Liver (tissue), 8 donors: ENCODE measurements at regions not wholly inside any gene's neighbourhood (a gene's known extent, or its start where the extent isn't known, plus 50 kb on each side); places are given as distances from the start of the nearest gene placed in this dataset.

Experiments used
- DNase-seq: peaks from one replicate; pipeline ENCODE4 v3.0.0-alpha.2; 2017; ENCODE audit warnings: low spot score
- H3K27ac ChIP-seq, 2 donors: one replicate each; pipeline ENCODE4 v1.7.0; 2013; ENCODE audit warnings: inconsistent platforms in 2 of 2, low read length in 2 of 2, control low read depth in 1 of 2, low read depth in 1 of 2, mild to moderate bottlenecking in 1 of 2
- H3K27me3 ChIP-seq, 4 donors: one replicate each; pipeline versions ENCODE4 v1.6.1 to v1.7.0; 2013; ENCODE audit warnings: low read length in 3 of 4, inconsistent platforms in 1 of 4, mild to moderate bottlenecking in 1 of 4, moderate library complexity in 1 of 4; ENCODE audit not compliant: control insufficient read depth in 4 of 4, insufficient read depth in 4 of 4
- H3K36me3 ChIP-seq, 4 donors: one replicate each; pipeline versions ENCODE4 v1.6.1 to v1.7.0; 2013; ENCODE audit warnings: low read length in 3 of 4, mild to moderate bottlenecking in 3 of 4, low read depth in 1 of 4, moderate library complexity in 1 of 4; ENCODE audit not compliant: control insufficient read depth in 4 of 4, insufficient read depth in 3 of 4
- H3K4me1 ChIP-seq, 4 donors: one replicate each; pipeline versions ENCODE4 v1.6.1 to v1.7.0; 2013; ENCODE audit warnings: low read length in 3 of 4, mild to moderate bottlenecking in 3 of 4, moderate library complexity in 1 of 4; ENCODE audit not compliant: control insufficient read depth in 4 of 4, insufficient read depth in 4 of 4
- H3K4me3 ChIP-seq, 3 donors: one replicate each; pipeline versions ENCODE4 v1.6.1 to v1.7.0; 2013; ENCODE audit warnings: low read length in 3 of 3, control low read depth in 1 of 3, low read depth in 1 of 3, mild to moderate bottlenecking in 1 of 3
- H3K9ac ChIP-seq, 2 donors: one replicate each; pipeline ENCODE4 v1.7.0; 2013; ENCODE audit warnings: low read length in 2 of 2, mild to moderate bottlenecking in 2 of 2, moderate library complexity in 2 of 2, control low read depth in 1 of 2, low read depth in 1 of 2
- H3K9me3 ChIP-seq, 4 donors: one replicate each; pipeline versions ENCODE4 v1.6.1 to v1.7.0; 2013; ENCODE audit warnings: low read length in 3 of 4; ENCODE audit not compliant: control insufficient read depth in 4 of 4
- ATF3 ChIP-seq: IDR thresholded peaks from 2 replicates; pipeline ENCODE4 v1.6.1; 2016; ENCODE audit warnings: antibody characterized with exemption
- EGR1 ChIP-seq, 2 donors: IDR thresholded peaks; 2 replicates each; pipeline ENCODE4 v1.6.1; 2016 to 2018; ENCODE audit warnings: antibody characterized with exemption in 2 of 2, low read depth in 2 of 2
- FOXA1 ChIP-seq: IDR thresholded peaks from 2 replicates; pipeline ENCODE4 v1.6.1; 2016; ENCODE audit warnings: antibody characterized with exemption
- FOXA2 ChIP-seq: IDR thresholded peaks from 2 replicates; pipeline ENCODE4 v1.6.1; 2016; ENCODE audit warnings: antibody characterized with exemption
- GABPA ChIP-seq, 2 donors: IDR thresholded peaks in 1 of 2; conservative IDR thresholded peaks in 1 of 2; 2 replicates each; pipeline ENCODE4 v1.6.1; 2016; ENCODE audit warnings: antibody characterized with exemption in 2 of 2, mild to moderate bottlenecking in 1 of 2, moderate library complexity in 1 of 2
- HNF4A ChIP-seq, 2 donors: conservative IDR thresholded peaks; 2 replicates each; pipeline ENCODE4 v1.6.1; 2016; ENCODE audit warnings: antibody characterized with exemption in 2 of 2, mild to moderate bottlenecking in 2 of 2
- HNF4G ChIP-seq: IDR thresholded peaks from 2 replicates; pipeline ENCODE4 v1.6.1; 2016; ENCODE audit warnings: antibody characterized with exemption
- JUND ChIP-seq, 2 donors: IDR thresholded peaks; 2 replicates each; pipeline ENCODE4 v1.6.1; 2016; ENCODE audit warnings: antibody characterized with exemption in 2 of 2
- NR2F2 ChIP-seq: IDR thresholded peaks from 2 replicates; pipeline ENCODE4 v1.6.1; 2016; ENCODE audit warnings: antibody characterized with exemption
- RAD21 ChIP-seq, 2 donors: IDR thresholded peaks; 2 replicates each; pipeline ENCODE4 v1.6.1; 2016; ENCODE audit warnings: antibody characterized with exemption in 2 of 2, mild to moderate bottlenecking in 2 of 2
- RXRA ChIP-seq, 2 donors: IDR thresholded peaks; 2 replicates each; pipeline ENCODE4 v1.6.1; 2017 to 2018; ENCODE audit warnings: antibody characterized with exemption in 2 of 2, mild to moderate bottlenecking in 1 of 2
- SP1 ChIP-seq: IDR thresholded peaks from 2 replicates; pipeline ENCODE4 v1.6.1; 2018; ENCODE audit warnings: antibody characterized with exemption, mild to moderate bottlenecking
- TAF1 ChIP-seq: conservative IDR thresholded peaks from 2 replicates; pipeline ENCODE4 v1.6.1; 2016; ENCODE audit warnings: antibody characterized with exemption, mild to moderate bottlenecking
- YY1 ChIP-seq: IDR thresholded peaks from 2 replicates; pipeline ENCODE4 v1.6.1; 2016; ENCODE audit warnings: antibody characterized with exemption, mild to moderate bottlenecking
- WGBS: extraction: QIAGEN DNeasy Blood & Tissue Kit; methylation state at CpG from one replicate; pipeline ENCODE4 v1.1.7; 2013; 5-methylcytosine and 5-hydroxymethylcytosine counted together
- TF ChIP-seq, protein P1 (sequence below): IDR thresholded peaks from 2 replicates; pipeline ENCODE4 v1.6.1; 2016; ENCODE audit warnings: antibody characterized with exemption
- TF ChIP-seq, protein P2 (sequence below): IDR thresholded peaks from 2 replicates; pipeline ENCODE4 v1.6.1; 2016; ENCODE audit warnings: antibody characterized with exemption
- TF ChIP-seq, protein P3 (sequence below): fragments of 150-350 bp; IDR thresholded peaks from 2 replicates; pipeline ENCODE4 v1.5.1; 2017; ENCODE audit warnings: improper control_type of control experiment, low read depth, low read length; ENCODE audit not compliant: missing input control
- TF ChIP-seq, protein P4 (sequence below): IDR thresholded peaks from 2 replicates; pipeline ENCODE4 v1.6.1; 2016; ENCODE audit warnings: antibody characterized with exemption, mild to moderate bottlenecking
- donor health status: healthy.
- donor health status: healthy.
- donor health status: healthy.
- donor health status: healthy.
- donor health status: healthy.

- TF ChIP-seq ATF3 = no peak
Measured at GRCh38 chr11:38307455-38307854, 1709.4 kb upstream of the RAG2 start (continued).

GRCh38 chr11:38305682-38306081, 1707.6 kb upstream of the RAG2 start:
- WGBS = 79% methylated on average over 6 of the region's 6 CpGs
- Histone ChIP-seq H3K9me3 (no peaks in the 10 kb centered on the region), H3K4me1 (no peaks in the 10 kb centered on the region), H3K36me3 (no peaks in the 10 kb centered on the region), H3K27me3 (no peaks in the 10 kb centered on the region), H3K27ac (no peak overlapping the region), H3K4me3 (no peak overlapping the region), H3K9ac (no peak overlapping the region)
- DNase-seq = no peak
- TF ChIP-seq, protein P1, sequence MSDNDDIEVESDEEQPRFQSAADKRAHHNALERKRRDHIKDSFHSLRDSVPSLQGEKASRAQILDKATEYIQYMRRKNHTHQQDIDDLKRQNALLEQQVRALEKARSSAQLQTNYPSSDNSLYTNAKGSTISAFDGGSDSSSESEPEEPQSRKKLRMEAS = no peak
- no peak for TF ChIP-seq FOXA2
- no peak for TF ChIP-seq RXRA (IDR thresholded peaks at IDR 0.05)
- TF ChIP-seq TAF1 = no peak
- TF ChIP-seq JUND (IDR thresholded peaks at IDR 0.05) = no peak
- no peak for TF ChIP-seq EGR1 (IDR thresholded peaks at IDR 0.05; ENCODE audit: low read depth in 2 of 2)
- TF ChIP-seq, protein P2, sequence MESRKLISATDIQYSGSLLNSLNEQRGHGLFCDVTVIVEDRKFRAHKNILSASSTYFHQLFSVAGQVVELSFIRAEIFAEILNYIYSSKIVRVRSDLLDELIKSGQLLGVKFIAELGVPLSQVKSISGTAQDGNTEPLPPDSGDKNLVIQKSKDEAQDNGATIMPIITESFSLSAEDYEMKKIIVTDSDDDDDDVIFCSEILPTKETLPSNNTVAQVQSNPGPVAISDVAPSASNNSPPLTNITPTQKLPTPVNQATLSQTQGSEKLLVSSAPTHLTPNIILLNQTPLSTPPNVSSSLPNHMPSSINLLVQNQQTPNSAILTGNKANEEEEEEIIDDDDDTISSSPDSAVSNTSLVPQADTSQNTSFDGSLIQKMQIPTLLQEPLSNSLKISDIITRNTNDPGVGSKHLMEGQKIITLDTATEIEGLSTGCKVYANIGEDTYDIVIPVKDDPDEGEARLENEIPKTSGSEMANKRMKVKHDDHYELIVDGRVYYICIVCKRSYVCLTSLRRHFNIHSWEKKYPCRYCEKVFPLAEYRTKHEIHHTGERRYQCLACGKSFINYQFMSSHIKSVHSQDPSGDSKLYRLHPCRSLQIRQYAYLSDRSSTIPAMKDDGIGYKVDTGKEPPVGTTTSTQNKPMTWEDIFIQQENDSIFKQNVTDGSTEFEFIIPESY = no peak
- TF ChIP-seq, protein P3, sequence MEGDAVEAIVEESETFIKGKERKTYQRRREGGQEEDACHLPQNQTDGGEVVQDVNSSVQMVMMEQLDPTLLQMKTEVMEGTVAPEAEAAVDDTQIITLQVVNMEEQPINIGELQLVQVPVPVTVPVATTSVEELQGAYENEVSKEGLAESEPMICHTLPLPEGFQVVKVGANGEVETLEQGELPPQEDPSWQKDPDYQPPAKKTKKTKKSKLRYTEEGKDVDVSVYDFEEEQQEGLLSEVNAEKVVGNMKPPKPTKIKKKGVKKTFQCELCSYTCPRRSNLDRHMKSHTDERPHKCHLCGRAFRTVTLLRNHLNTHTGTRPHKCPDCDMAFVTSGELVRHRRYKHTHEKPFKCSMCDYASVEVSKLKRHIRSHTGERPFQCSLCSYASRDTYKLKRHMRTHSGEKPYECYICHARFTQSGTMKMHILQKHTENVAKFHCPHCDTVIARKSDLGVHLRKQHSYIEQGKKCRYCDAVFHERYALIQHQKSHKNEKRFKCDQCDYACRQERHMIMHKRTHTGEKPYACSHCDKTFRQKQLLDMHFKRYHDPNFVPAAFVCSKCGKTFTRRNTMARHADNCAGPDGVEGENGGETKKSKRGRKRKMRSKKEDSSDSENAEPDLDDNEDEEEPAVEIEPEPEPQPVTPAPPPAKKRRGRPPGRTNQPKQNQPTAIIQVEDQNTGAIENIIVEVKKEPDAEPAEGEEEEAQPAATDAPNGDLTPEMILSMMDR = no peak
- TF ChIP-seq, protein P4, sequence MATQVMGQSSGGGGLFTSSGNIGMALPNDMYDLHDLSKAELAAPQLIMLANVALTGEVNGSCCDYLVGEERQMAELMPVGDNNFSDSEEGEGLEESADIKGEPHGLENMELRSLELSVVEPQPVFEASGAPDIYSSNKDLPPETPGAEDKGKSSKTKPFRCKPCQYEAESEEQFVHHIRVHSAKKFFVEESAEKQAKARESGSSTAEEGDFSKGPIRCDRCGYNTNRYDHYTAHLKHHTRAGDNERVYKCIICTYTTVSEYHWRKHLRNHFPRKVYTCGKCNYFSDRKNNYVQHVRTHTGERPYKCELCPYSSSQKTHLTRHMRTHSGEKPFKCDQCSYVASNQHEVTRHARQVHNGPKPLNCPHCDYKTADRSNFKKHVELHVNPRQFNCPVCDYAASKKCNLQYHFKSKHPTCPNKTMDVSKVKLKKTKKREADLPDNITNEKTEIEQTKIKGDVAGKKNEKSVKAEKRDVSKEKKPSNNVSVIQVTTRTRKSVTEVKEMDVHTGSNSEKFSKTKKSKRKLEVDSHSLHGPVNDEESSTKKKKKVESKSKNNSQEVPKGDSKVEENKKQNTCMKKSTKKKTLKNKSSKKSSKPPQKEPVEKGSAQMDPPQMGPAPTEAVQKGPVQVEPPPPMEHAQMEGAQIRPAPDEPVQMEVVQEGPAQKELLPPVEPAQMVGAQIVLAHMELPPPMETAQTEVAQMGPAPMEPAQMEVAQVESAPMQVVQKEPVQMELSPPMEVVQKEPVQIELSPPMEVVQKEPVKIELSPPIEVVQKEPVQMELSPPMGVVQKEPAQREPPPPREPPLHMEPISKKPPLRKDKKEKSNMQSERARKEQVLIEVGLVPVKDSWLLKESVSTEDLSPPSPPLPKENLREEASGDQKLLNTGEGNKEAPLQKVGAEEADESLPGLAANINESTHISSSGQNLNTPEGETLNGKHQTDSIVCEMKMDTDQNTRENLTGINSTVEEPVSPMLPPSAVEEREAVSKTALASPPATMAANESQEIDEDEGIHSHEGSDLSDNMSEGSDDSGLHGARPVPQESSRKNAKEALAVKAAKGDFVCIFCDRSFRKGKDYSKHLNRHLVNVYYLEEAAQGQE = no peak
- no peak for TF ChIP-seq HNF4A (conservative IDR thresholded peaks at IDR 0.05)
- TF ChIP-seq RAD21 (IDR thresholded peaks at IDR 0.05) = no peak
- no peak for TF ChIP-seq ATF3
- no peak for TF ChIP-seq NR2F2
- TF ChIP-seq FOXA1 = no peak
- no peak for TF ChIP-seq GABPA (IDR thresholded peaks at IDR 0.05 in 1 of 2, conservative IDR thresholded peaks at IDR 0.05 in 1 of 2)
- no peak for TF ChIP-seq HNF4G
- no peak for TF ChIP-seq SP1
- no peak for TF ChIP-seq YY1
